ACC112 (cell line): ENCODE measurements at regions not wholly inside any gene's neighbourhood (a gene's known extent, or its start where the extent isn't known, plus 50 kb on each side); places are given as distances from the start of the nearest gene placed in this dataset.

ENCODE experiments used
- H2AFZ ChIP-seq: fragments of 200-600 bp; sonication (generic); one replicate; pipeline ENCODE4 v1.6.0; 2017; ENCODE audit warnings: antibody characterized with exemption, low read length; ENCODE audit not compliant: unreplicated experiment
- H3K27ac ChIP-seq: fragments of 200-600 bp; sonication (generic); 2 replicates; pipeline ENCODE4 v1.5.1; 2014; ENCODE audit warnings: low read depth, mild to moderate bottlenecking, antibody characterized with exemption, low read length, moderate library complexity
- H3K27me3 ChIP-seq: fragments of 200-600 bp; sonication (generic); 2 replicates; pipeline ENCODE4 v1.6.1; 2014; ENCODE audit warnings: mild to moderate bottlenecking, antibody characterized with exemption, low read length, moderate library complexity, mixed read lengths; ENCODE audit not compliant: insufficient read depth
- H3K36me3 ChIP-seq: fragments of 200-600 bp; sonication (generic); 2 replicates; pipeline ENCODE4 v1.6.1; 2016; ENCODE audit warnings: mild to moderate bottlenecking, antibody characterized with exemption, low read length, moderate library complexity, mixed read lengths; ENCODE audit not compliant: insufficient read depth
- H3K4me1 ChIP-seq: fragments of 200-600 bp; sonication (generic); one replicate; pipeline ENCODE4 v1.6.1; 2016; ENCODE audit warnings: low read length, mixed read lengths; ENCODE audit not compliant: insufficient read depth, unreplicated experiment, control insufficient read depth
- H3K4me3 ChIP-seq: fragments of 200-600 bp; sonication (generic); 2 replicates; pipeline ENCODE4 v1.5.1; 2014; ENCODE audit warnings: mild to moderate bottlenecking, low read depth, low read length
- H3K79me2 ChIP-seq: fragments of 200-600 bp; sonication (generic); one replicate; pipeline ENCODE4 v1.6.0; 2016; ENCODE audit warnings: low read length; ENCODE audit not compliant: control insufficient read depth, unreplicated experiment, insufficient read depth

DNA sequence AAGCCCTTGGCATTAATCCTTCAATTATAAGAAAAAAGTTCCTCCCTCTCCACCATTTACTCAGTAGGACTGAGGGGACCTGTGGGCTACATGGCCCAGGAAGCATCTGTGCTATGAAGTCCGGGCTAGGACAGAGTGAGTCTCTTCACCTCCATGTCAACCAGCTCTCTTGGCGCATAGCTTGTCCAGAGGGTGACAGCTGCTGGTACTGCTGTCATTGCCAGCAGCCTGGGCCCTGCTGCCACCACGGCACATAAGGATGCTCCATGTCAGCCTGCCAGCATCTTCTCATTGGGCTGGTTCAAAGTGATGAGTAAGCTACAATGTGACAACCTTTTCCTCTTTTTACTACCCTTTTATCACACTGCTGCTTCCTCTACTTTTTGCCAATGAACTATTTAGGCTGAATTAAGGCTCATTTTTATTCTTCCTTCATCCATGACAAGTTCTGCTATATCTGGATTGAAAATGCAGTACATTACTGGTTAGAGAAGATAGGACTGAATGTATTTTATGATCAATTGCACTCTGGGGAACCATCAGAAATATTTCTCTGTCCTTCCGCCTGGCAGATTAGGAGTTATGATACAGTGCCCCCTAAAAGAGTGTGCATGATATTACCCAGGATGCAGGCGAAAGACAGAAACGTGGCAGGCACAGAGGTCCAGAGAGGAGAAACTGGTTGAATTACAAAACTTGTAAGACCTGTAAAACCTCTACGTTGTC is 258.9 kb upstream of the TNP1 start:
- no peak overlapping the region for H3K27ac ChIP-seq
- H3K4me3 ChIP-seq = no peak overlapping the region
- H3K79me2 ChIP-seq = no peaks in the 10 kb centered on the region
- H3K27me3 ChIP-seq = peaks cover under 1% of the 10 kb centered on the region
- no peaks in the 10 kb centered on the region for H3K36me3 ChIP-seq
- H2AFZ ChIP-seq = no peak overlapping the region
- no peaks in the 10 kb centered on the region for H3K4me1 ChIP-seq

DNA sequence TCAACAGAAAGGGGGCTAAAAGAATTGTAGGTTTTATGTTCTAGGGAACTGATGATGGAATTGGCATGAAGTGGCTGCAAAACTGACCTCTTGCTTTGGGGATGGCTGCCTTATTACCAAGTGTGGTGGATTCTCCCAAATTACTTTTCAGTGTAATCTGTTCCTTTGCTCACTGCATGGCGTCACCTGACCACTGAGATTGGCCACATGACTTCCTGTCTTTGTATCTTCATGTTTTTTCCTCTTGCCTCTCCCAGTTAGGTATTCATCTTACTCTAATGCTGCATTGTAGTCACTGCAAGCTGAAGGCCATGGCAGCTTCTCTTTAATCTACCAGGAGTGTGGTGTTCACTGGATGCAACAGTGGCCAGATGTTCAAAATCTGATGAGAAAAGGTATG is 257.7 kb upstream of the TNP1 start:
- no peaks in the 10 kb centered on the region for H3K36me3 ChIP-seq
- no peaks in the 10 kb centered on the region; the same call in 1 of the 2 replicates for H3K27me3 ChIP-seq
- no peak overlapping the region for H3K27ac ChIP-seq
- H3K4me1 ChIP-seq = no peaks in the 10 kb centered on the region
- H2AFZ ChIP-seq = no peak overlapping the region
- no peaks in the 10 kb centered on the region for H3K79me2 ChIP-seq
- H3K4me3 ChIP-seq = no peak overlapping the region

GRCh38 chr2:217116610-217117009 is 256.7 kb upstream of the TNP1 start:
- no peak overlapping the region for H3K27ac ChIP-seq
- no peak overlapping the region for H2AFZ ChIP-seq
- no peaks in the 10 kb centered on the region for H3K36me3 ChIP-seq
- H3K4me1 ChIP-seq = no peaks in the 10 kb centered on the region
- no peaks in the 10 kb centered on the region for H3K79me2 ChIP-seq
- no peaks in the 10 kb centered on the region; the same call in 1 of the 2 replicates for H3K27me3 ChIP-seq
- no peak overlapping the region for H3K4me3 ChIP-seq

GRCh38 chr2:217114117-217114516 is 254.3 kb upstream of the TNP1 start:
- Histone ChIP-seq H3K27me3 (no peaks in the 10 kb centered on the region; the same call in 1 of the 2 replicates), H3K4me1 (no peaks in the 10 kb centered on the region), H2AFZ (no peak overlapping the region), H3K4me3 (no peak overlapping the region), H3K79me2 (no peaks in the 10 kb centered on the region), H3K27ac (no peak overlapping the region), H3K36me3 (no peaks in the 10 kb centered on the region)

GRCh38 chr2:217113491-217113890 is 253.6 kb upstream of the TNP1 start:
- Histone ChIP-seq H3K4me1 (no peaks in the 10 kb centered on the region), H3K4me3 (no peak overlapping the region), H3K36me3 (no peaks in the 10 kb centered on the region), H2AFZ (no peak overlapping the region), H3K79me2 (no peaks in the 10 kb centered on the region), H3K27ac (no peak overlapping the region), H3K27me3 (no peaks in the 10 kb centered on the region; the same call in 1 of the 2 replicates)

- Histone ChIP-seq H2AFZ (no peak overlapping the region), H3K27ac (no peak overlapping the region), H3K4me3 (no peak overlapping the region), H3K4me1 (peaks cover 27% of the 10 kb centered on the region), H3K79me2 (no peaks in the 10 kb centered on the region), H3K36me3 (no peaks in the 10 kb centered on the region), H3K27me3 (no peaks in the 10 kb centered on the region; the same call in 1 of the 2 replicates)
These were observed 250.7 kb upstream of the TNP1 start for GRCh38 chr2:217110550-217110949.

- Histone ChIP-seq H3K27ac (no peak overlapping the region), H2AFZ (no peak overlapping the region), H3K4me3 (no peak overlapping the region), H3K79me2 (no peaks in the 10 kb centered on the region), H3K27me3 (no peaks in the 10 kb centered on the region), H3K4me1 (peaks cover 45% of the 10 kb centered on the region), H3K36me3 (no peaks in the 10 kb centered on the region)
These were observed 248.7 kb upstream of the TNP1 start for GRCh38 chr2:217108575-217109027.

DNA sequence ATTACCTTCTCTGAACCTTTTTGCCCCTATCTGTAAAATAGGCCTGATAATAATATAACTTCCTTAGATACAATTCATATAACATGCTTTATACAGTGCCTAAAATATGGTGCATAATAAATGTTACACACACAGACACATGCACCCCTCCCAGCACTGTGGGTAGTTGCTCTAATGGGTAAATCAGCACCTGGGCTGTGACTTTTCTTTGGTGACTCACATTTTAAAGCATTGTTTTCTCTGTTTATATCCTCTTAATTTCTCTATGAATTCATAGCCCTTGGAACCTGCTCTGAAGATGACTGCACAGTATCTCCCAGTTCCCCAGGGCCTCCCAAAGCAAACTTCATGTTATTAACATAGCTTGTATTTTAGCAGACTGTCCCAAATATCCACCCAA is 248.2 kb upstream of the TNP1 start:
- H2AFZ ChIP-seq = no peak overlapping the region
- H3K4me3 ChIP-seq = no peak overlapping the region
- H3K36me3 ChIP-seq = no peaks in the 10 kb centered on the region
- no peaks in the 10 kb centered on the region for H3K27me3 ChIP-seq
- H3K27ac ChIP-seq = no peak overlapping the region
- no peaks in the 10 kb centered on the region for H3K79me2 ChIP-seq
- peaks cover 50% of the 10 kb centered on the region for H3K4me1 ChIP-seq

DNA sequence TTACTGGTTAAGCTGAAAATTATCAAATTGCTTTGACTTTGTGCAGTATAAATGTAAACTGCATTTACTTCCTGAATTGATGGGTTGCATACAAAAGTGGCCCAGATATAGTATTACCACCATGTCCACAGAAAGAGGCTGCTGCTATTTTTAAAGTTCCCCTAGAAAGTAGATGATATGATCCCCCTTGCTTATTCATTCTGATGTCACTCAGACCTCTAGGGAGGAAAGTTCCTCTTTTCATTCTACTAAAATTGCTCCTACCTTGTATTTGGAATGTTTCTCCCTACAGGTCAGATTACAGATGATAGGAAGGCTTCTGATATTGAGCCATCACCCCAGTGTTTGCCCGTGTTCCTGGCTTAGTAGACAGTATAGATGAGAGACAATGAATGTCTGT is 247.6 kb upstream of the TNP1 start:
- Histone ChIP-seq H2AFZ (no peak overlapping the region), H3K27me3 (no peaks in the 10 kb centered on the region), H3K27ac (no peak overlapping the region), H3K36me3 (no peaks in the 10 kb centered on the region), H3K4me1 (peaks cover 53% of the 10 kb centered on the region), H3K4me3 (no peak overlapping the region), H3K79me2 (no peaks in the 10 kb centered on the region)

DNA sequence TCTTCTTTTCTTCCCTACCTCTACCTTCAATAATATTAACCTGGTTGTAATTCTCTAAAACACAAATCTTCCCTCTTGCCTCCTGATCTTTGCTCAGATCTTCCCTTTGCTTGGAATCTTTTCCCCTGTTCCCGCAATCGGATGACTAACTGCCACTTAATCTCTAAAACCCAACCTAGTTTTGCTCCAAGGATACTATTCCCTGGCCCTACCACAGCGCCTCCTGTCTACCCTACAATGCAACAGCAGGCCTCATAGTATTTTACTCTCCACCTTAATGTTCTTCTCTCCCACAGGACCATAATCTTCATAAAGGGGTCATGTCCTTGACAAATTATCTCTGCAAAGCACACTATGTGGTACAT is 246.8 kb upstream of the TNP1 start:
- Histone ChIP-seq H3K4me3 (no peak overlapping the region), H3K27me3 (no peaks in the 10 kb centered on the region), H3K4me1 (peaks cover 53% of the 10 kb centered on the region), H2AFZ (no peak overlapping the region), H3K36me3 (no peaks in the 10 kb centered on the region), H3K79me2 (no peaks in the 10 kb centered on the region), H3K27ac (peak overlapping the region; percentile 95)
